ENCODE measurements at regions not wholly inside any gene's neighbourhood (a gene's known extent, or its start where the extent isn't known, plus 50 kb on each side); places are given as distances from the start of the nearest gene placed in this dataset.

- intact Hi-C loops (cut with DNase I): no loop called here
Observed at GRCh38 chr5:118459490-118459889, 528.9 kb downstream of the DTWD2 start.

GRCh38 chr5:118456085-118456484 is 532.3 kb downstream of the DTWD2 start:
- no peaks in the 10 kb centered on the region for H3K9me3 ChIP-seq
- 71 to 75% methylated on average over 1 of the region's 1 CpG for WGBS, 2 donors
- DNase-seq: no peak
- no peaks in the 10 kb centered on the region for H3K4me1 ChIP-seq
- no peaks in the 10 kb centered on the region for H3K27me3 ChIP-seq
- TF ChIP-seq POLR2A (IDR thresholded peaks at IDR 0.05): no peak
- no peak for TF ChIP-seq CTCF (IDR thresholded peaks at IDR 0.05)
- no peak overlapping the region for H3K27ac ChIP-seq
- intact Hi-C loops (cut with DNase I): no loop called here
- no peak overlapping the region for H3K4me3 ChIP-seq
- H3K36me3 ChIP-seq: no peaks in the 10 kb centered on the region

More at GRCh38 chr5:118459490-118459889, 528.9 kb downstream of the DTWD2 start:
- TF ChIP-seq CTCF (IDR thresholded peaks at IDR 0.05) (no peak), POLR2A (IDR thresholded peaks at IDR 0.05) (no peak)
- no peak for DNase-seq
- H3K4me1 ChIP-seq: no peaks in the 10 kb centered on the region
- H3K36me3 ChIP-seq: no peaks in the 10 kb centered on the region
- no peaks in the 10 kb centered on the region for H3K9me3 ChIP-seq
- H3K4me3 ChIP-seq: no peak overlapping the region
- WGBS, 2 donors: 81 to 90% methylated on average over 5 of the region's 5 CpGs
- H3K27ac ChIP-seq: no peak overlapping the region
- H3K27me3 ChIP-seq: no peaks in the 10 kb centered on the region

GRCh38 chr5:118451697-118452247 is 536.6 kb downstream of the DTWD2 start:
- Histone ChIP-seq H3K4me3 (no peak overlapping the region), H3K4me1 (no peaks in the 10 kb centered on the region), H3K9me3 (no peaks in the 10 kb centered on the region), H3K36me3 (no peaks in the 10 kb centered on the region), H3K27ac (no peak overlapping the region), H3K27me3 (no peaks in the 10 kb centered on the region)
- DNase-seq: no peak
- TF ChIP-seq CTCF (IDR thresholded peaks at IDR 0.05): no peak
- TF ChIP-seq POLR2A (IDR thresholded peaks at IDR 0.05): no peak
- intact Hi-C loops (cut with DNase I): no loop called here
- 49 to 77% methylated on average over 3 of the region's 3 CpGs for WGBS, 2 donors

GRCh38 chr5:118450554-118451332 is 537.6 kb downstream of the DTWD2 start:
- DNase-seq: no peak
- WGBS, 2 donors: 76 to 82% methylated on average over 7 of the region's 7 CpGs
- intact Hi-C loops (cut with DNase I): no loop called here
- Histone ChIP-seq H3K9me3 (no peaks in the 10 kb centered on the region), H3K4me1 (no peaks in the 10 kb centered on the region), H3K36me3 (no peaks in the 10 kb centered on the region), H3K27me3 (no peaks in the 10 kb centered on the region), H3K27ac (no peak overlapping the region), H3K4me3 (no peak overlapping the region)
- TF ChIP-seq POLR2A (IDR thresholded peaks at IDR 0.05) (no peak), CTCF (IDR thresholded peaks at IDR 0.05) (no peak)

- DNase-seq: no peak
- no peaks in the 10 kb centered on the region for H3K27me3 ChIP-seq
- no peaks in the 10 kb centered on the region for H3K9me3 ChIP-seq
- H3K27ac ChIP-seq: no peak overlapping the region
- H3K4me1 ChIP-seq: no peaks in the 10 kb centered on the region
- no peak overlapping the region for H3K4me3 ChIP-seq
- 47 to 77% methylated on average over 1 of the region's 1 CpG for WGBS, 2 donors
- TF ChIP-seq POLR2A (IDR thresholded peaks at IDR 0.05): no peak
- TF ChIP-seq CTCF (IDR thresholded peaks at IDR 0.05): no peak
- no peaks in the 10 kb centered on the region for H3K36me3 ChIP-seq
- intact Hi-C loops (cut with DNase I): no loop called here
Observed at GRCh38 chr5:118447350-118447749, 541.0 kb downstream of the DTWD2 start.
